ENCODE measurements at regions not wholly inside any gene's neighbourhood (a gene's known extent, or its start where the extent isn't known, plus 50 kb on each side); places are given as distances from the start of the nearest gene placed in this dataset.

DNA sequence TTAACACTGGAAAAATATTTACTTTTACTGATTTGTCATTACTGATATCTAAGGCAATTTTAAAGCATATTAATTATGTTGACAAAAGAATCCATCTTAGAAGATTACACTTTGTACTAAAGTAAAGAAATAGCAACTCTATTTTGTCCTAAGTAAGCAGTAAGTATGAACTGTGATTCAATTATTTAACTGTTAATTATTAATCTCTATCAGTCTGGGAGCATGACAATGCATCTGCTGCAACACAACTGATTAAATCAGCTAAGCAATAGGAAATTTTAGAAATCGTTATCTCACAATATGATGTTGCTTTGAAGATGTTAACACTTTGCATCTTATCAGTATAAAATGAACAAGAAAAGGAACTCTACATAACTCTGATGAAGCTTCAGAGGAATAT, 172.3 kb downstream of the DPY19L2 start:
- TF ChIP-seq EZH2 (IDR thresholded peaks at IDR 0.05; ENCODE audit: borderline replicate concordance, insufficient read depth, low read length, poor library complexity, severe bottlenecking) (no peak), SMC3 (conservative IDR thresholded peaks at IDR 0.05; ENCODE audit: poor library complexity) (no peak), RAD21 (conservative IDR thresholded peaks at IDR 0.05) (no peak), POLR2AphosphoS5 (IDR thresholded peaks at IDR 0.05) (no peak), EP300 (conservative IDR thresholded peaks at IDR 0.05; ENCODE audit: poor library complexity, severe bottlenecking) (no peak), TAF1 (IDR thresholded peaks at IDR 0.05; ENCODE audit: low read depth) (no peak), MXI1 (conservative IDR thresholded peaks at IDR 0.05; ENCODE audit: poor library complexity, severe bottlenecking) (no peak)
- TF ChIP-seq, protein P1, sequence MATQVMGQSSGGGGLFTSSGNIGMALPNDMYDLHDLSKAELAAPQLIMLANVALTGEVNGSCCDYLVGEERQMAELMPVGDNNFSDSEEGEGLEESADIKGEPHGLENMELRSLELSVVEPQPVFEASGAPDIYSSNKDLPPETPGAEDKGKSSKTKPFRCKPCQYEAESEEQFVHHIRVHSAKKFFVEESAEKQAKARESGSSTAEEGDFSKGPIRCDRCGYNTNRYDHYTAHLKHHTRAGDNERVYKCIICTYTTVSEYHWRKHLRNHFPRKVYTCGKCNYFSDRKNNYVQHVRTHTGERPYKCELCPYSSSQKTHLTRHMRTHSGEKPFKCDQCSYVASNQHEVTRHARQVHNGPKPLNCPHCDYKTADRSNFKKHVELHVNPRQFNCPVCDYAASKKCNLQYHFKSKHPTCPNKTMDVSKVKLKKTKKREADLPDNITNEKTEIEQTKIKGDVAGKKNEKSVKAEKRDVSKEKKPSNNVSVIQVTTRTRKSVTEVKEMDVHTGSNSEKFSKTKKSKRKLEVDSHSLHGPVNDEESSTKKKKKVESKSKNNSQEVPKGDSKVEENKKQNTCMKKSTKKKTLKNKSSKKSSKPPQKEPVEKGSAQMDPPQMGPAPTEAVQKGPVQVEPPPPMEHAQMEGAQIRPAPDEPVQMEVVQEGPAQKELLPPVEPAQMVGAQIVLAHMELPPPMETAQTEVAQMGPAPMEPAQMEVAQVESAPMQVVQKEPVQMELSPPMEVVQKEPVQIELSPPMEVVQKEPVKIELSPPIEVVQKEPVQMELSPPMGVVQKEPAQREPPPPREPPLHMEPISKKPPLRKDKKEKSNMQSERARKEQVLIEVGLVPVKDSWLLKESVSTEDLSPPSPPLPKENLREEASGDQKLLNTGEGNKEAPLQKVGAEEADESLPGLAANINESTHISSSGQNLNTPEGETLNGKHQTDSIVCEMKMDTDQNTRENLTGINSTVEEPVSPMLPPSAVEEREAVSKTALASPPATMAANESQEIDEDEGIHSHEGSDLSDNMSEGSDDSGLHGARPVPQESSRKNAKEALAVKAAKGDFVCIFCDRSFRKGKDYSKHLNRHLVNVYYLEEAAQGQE (IDR thresholded peaks at IDR 0.05; ENCODE audit: borderline replicate concordance): no peak
- TF ChIP-seq, protein P2, sequence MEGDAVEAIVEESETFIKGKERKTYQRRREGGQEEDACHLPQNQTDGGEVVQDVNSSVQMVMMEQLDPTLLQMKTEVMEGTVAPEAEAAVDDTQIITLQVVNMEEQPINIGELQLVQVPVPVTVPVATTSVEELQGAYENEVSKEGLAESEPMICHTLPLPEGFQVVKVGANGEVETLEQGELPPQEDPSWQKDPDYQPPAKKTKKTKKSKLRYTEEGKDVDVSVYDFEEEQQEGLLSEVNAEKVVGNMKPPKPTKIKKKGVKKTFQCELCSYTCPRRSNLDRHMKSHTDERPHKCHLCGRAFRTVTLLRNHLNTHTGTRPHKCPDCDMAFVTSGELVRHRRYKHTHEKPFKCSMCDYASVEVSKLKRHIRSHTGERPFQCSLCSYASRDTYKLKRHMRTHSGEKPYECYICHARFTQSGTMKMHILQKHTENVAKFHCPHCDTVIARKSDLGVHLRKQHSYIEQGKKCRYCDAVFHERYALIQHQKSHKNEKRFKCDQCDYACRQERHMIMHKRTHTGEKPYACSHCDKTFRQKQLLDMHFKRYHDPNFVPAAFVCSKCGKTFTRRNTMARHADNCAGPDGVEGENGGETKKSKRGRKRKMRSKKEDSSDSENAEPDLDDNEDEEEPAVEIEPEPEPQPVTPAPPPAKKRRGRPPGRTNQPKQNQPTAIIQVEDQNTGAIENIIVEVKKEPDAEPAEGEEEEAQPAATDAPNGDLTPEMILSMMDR (IDR thresholded peaks at IDR 0.05; ENCODE audit: poor library complexity, severe bottlenecking): no peak

Data from neural cell (in vitro differentiated cells).